ENCODE measurements at regions not wholly inside any gene's neighbourhood (a gene's known extent, or its start where the extent isn't known, plus 50 kb on each side); places are given as distances from the start of the nearest gene placed in this dataset.
"Not testable (repeated sequence)": the region's sequence is repeated elsewhere in the genome, so short reads cannot be mapped to it uniquely, and the experiment has no call there.

- DNase-seq: peak in 1 of 2 donors; percentile 12
These were observed 391.6 kb upstream of the FKBP1C start for GRCh38 chr6:62819640-62820039.

- DNase-seq: no peak
These were observed 402.5 kb upstream of the FKBP1C start for GRCh38 chr6:62808565-62809293.

GRCh38 chr6:62805431-62805830 is 405.8 kb upstream of the FKBP1C start:
- no peak for DNase-seq

- DNase-seq: no peak
These were observed 408.2 kb upstream of the FKBP1C start for GRCh38 chr6:62803094-62803493.

- DNase-seq: no peak
These were observed 414.1 kb upstream of the FKBP1C start for GRCh38 chr6:62797190-62797589.

GRCh38 chr6:62775427-62776022 is 435.7 kb upstream of the FKBP1C start:
- DNase-seq: no peak

- DNase-seq: not testable (repeated sequence)
These were observed 445.1 kb upstream of the FKBP1C start for GRCh38 chr6:62766174-62766573.

- no peak for DNase-seq
These were observed 446.4 kb upstream of the FKBP1C start for GRCh38 chr6:62764841-62765240.

GRCh38 chr6:62763125-62763912 is 447.9 kb upstream of the FKBP1C start:
- DNase-seq: peak in 1 of 2 donors; percentile 6

GRCh38 chr6:62746968-62747367 is 460.9 kb upstream of the KHDRBS2 start:
- DNase-seq: no peak

- DNase-seq: no peak
These were observed 460.1 kb upstream of the KHDRBS2 start for GRCh38 chr6:62746161-62746560.

GRCh38 chr6:62740596-62740995 is 454.6 kb upstream of the KHDRBS2 start:
- DNase-seq: no peak

GRCh38 chr6:62740171-62740570 is 454.1 kb upstream of the KHDRBS2 start:
- DNase-seq: no peak

GRCh38 chr6:62737792-62738191 is 451.8 kb upstream of the KHDRBS2 start:
- no peak for DNase-seq

- no peak for DNase-seq
These were observed 435.4 kb upstream of the KHDRBS2 start for GRCh38 chr6:62721408-62721807.

- no peak for DNase-seq
These were observed 430.7 kb upstream of the KHDRBS2 start for GRCh38 chr6:62716719-62717118.

- DNase-seq: no peak
These were observed 428.1 kb upstream of the KHDRBS2 start for GRCh38 chr6:62714112-62714511.

- DNase-seq: no peak
These were observed 425.7 kb upstream of the KHDRBS2 start for GRCh38 chr6:62711750-62712149.

- DNase-seq: no peak
These were observed 421.9 kb upstream of the KHDRBS2 start for GRCh38 chr6:62707914-62708313.

GRCh38 chr6:62707156-62707555 is 421.1 kb upstream of the KHDRBS2 start:
- DNase-seq: no peak

- DNase-seq: no peak
These were observed 397.0 kb upstream of the KHDRBS2 start for GRCh38 chr6:62683063-62683462.

GRCh38 chr6:62681108-62681507 is 395.1 kb upstream of the KHDRBS2 start:
- DNase-seq: no peak

- no peak for DNase-seq
These were observed 387.0 kb upstream of the KHDRBS2 start for GRCh38 chr6:62672989-62673388.
